HFF-Myc (cell line): ENCODE measurements at regions not wholly inside any gene's neighbourhood (a gene's known extent, or its start where the extent isn't known, plus 50 kb on each side); places are given as distances from the start of the nearest gene placed in this dataset.
A peak's percentile ranks its signal among the peaks of the same experiment; 100 is the strongest.

ENCODE experiments used
- DNase-seq: peaks from one replicate; pipeline ENCODE4 v3.0.0-alpha.2; 2011; ENCODE audit warnings: low read depth; ENCODE audit errors: extremely low read depth
- H3K4me3 ChIP-seq: replicated peaks from 2 replicates; pipeline ENCODE4 v1.5.1; 2011; ENCODE audit warnings: low read depth, mild to moderate bottlenecking, control low read depth, low read length
- CTCF ChIP-seq: IDR thresholded peaks from 2 replicates; pipeline ENCODE4 v1.5.1; 2012; ENCODE audit warnings: mild to moderate bottlenecking, low read depth, low read length, control low read depth; ENCODE audit errors: missing control alignments

- DNase-seq: no peak
- no peak for TF ChIP-seq CTCF
Observed at GRCh38 chr18:24885276-24885675, 424.8 kb downstream of the HRH4 start.

GRCh38 chr18:24894880-24895279 lies 434.4 kb downstream of the HRH4 start:
- TF ChIP-seq CTCF: no peak
- DNase-seq: no peak
- H3K4me3 ChIP-seq: no peak overlapping the region

More at GRCh38 chr18:24885276-24885675, 424.8 kb downstream of the HRH4 start:
- H3K4me3 ChIP-seq: no peak overlapping the region

GRCh38 chr18:24897461-24897860 lies 437.0 kb downstream of the HRH4 start:
- no peak overlapping the region for H3K4me3 ChIP-seq
- no peak for DNase-seq
- TF ChIP-seq CTCF: no peak

GRCh38 chr18:24910221-24910620 lies 441.7 kb downstream of the ZNF521 start:
- DNase-seq: no peak
- TF ChIP-seq CTCF: no peak
- H3K4me3 ChIP-seq: no peak overlapping the region

GRCh38 chr18:24913507-24914170 lies 438.3 kb downstream of the ZNF521 start:
- DNase-seq: peak; percentile 69
- no peak for TF ChIP-seq CTCF
- H3K4me3 ChIP-seq: no peak overlapping the region

GRCh38 chr18:24914171-24914525 lies 437.8 kb downstream of the ZNF521 start:
- no peak for TF ChIP-seq CTCF
- H3K4me3 ChIP-seq: no peak overlapping the region
- no peak for DNase-seq

GRCh38 chr18:24914685-24915084 lies 437.3 kb downstream of the ZNF521 start:
- no peak for DNase-seq
- no peak for TF ChIP-seq CTCF
- H3K4me3 ChIP-seq: no peak overlapping the region
